ENCODE measurements at regions not wholly inside any gene's neighbourhood (a gene's known extent, or its start where the extent isn't known, plus 50 kb on each side); places are given as distances from the start of the nearest gene placed in this dataset.

- Histone ChIP-seq H3K4me1 (ENCODE audit: insufficient read depth, low read length) (peaks cover 17% of the 10 kb centered on the region), H3K4me3 (ENCODE audit: low read length) (no peak overlapping the region), H2AFZ (ENCODE audit: low read depth, low read length) (no peak overlapping the region), H3K27me3 (ENCODE audit: insufficient read depth, low read length) (no peaks in the 10 kb centered on the region), H3K9me3 (ENCODE audit: low read length) (no peaks in the 10 kb centered on the region), H3K36me3 (ENCODE audit: insufficient read depth, low read length) (no peaks in the 10 kb centered on the region)
Measured at GRCh38 chr3:110583373-110583935, 488.2 kb upstream of the NECTIN3 start.

- Histone ChIP-seq H3K27me3 (ENCODE audit: insufficient read depth, low read length) (no peaks in the 10 kb centered on the region), H2AFZ (ENCODE audit: low read depth, low read length) (no peak overlapping the region), H3K36me3 (ENCODE audit: insufficient read depth, low read length) (no peaks in the 10 kb centered on the region), H3K9me3 (ENCODE audit: low read length) (no peaks in the 10 kb centered on the region), H3K4me1 (ENCODE audit: insufficient read depth, low read length) (no peaks in the 10 kb centered on the region), H3K4me3 (ENCODE audit: low read length) (no peak overlapping the region)
Measured at GRCh38 chr3:110588906-110589305, 482.7 kb upstream of the NECTIN3 start.

GRCh38 chr3:110589341-110589740 is 482.3 kb upstream of the NECTIN3 start:
- H3K4me1 ChIP-seq (ENCODE audit: insufficient read depth, low read length): no peaks in the 10 kb centered on the region
- no peaks in the 10 kb centered on the region for H3K9me3 ChIP-seq (ENCODE audit: low read length)

GRCh38 chr3:110593749-110594148 is 477.9 kb upstream of the NECTIN3 start:
- H2AFZ ChIP-seq (ENCODE audit: low read depth, low read length): no peak overlapping the region
- no peaks in the 10 kb centered on the region for H3K36me3 ChIP-seq (ENCODE audit: insufficient read depth, low read length)
- no peak overlapping the region for H3K4me3 ChIP-seq (ENCODE audit: low read length)
- no peaks in the 10 kb centered on the region for H3K27me3 ChIP-seq (ENCODE audit: insufficient read depth, low read length)
- no peaks in the 10 kb centered on the region for H3K9me3 ChIP-seq (ENCODE audit: low read length)
- no peaks in the 10 kb centered on the region for H3K4me1 ChIP-seq (ENCODE audit: insufficient read depth, low read length)

More at GRCh38 chr3:110589341-110589740, 482.3 kb upstream of the NECTIN3 start:
- no peak overlapping the region for H3K4me3 ChIP-seq (ENCODE audit: low read length)
- H3K27me3 ChIP-seq (ENCODE audit: insufficient read depth, low read length): no peaks in the 10 kb centered on the region
- H2AFZ ChIP-seq (ENCODE audit: low read depth, low read length): no peak overlapping the region
- no peaks in the 10 kb centered on the region for H3K36me3 ChIP-seq (ENCODE audit: insufficient read depth, low read length)

- no peaks in the 10 kb centered on the region for H3K9me3 ChIP-seq (ENCODE audit: low read length)
- H3K4me1 ChIP-seq (ENCODE audit: insufficient read depth, low read length): peaks cover 3% of the 10 kb centered on the region
- H3K27me3 ChIP-seq (ENCODE audit: insufficient read depth, low read length): no peaks in the 10 kb centered on the region
- no peak overlapping the region for H3K4me3 ChIP-seq (ENCODE audit: low read length)
- H3K36me3 ChIP-seq (ENCODE audit: insufficient read depth, low read length): no peaks in the 10 kb centered on the region
- H2AFZ ChIP-seq (ENCODE audit: low read depth, low read length): no peak overlapping the region
Measured at GRCh38 chr3:110598847-110599490, 472.6 kb upstream of the NECTIN3 start.

GRCh38 chr3:110608566-110608965 is 463.1 kb upstream of the NECTIN3 start:
- H3K27me3 ChIP-seq (ENCODE audit: insufficient read depth, low read length): no peaks in the 10 kb centered on the region

GRCh38 chr3:110612045-110612444 is 459.6 kb upstream of the NECTIN3 start:
- H2AFZ ChIP-seq (ENCODE audit: low read depth, low read length): no peak overlapping the region
- no peak overlapping the region for H3K4me3 ChIP-seq (ENCODE audit: low read length)
- no peaks in the 10 kb centered on the region for H3K9me3 ChIP-seq (ENCODE audit: low read length)

More at GRCh38 chr3:110608566-110608965, 463.1 kb upstream of the NECTIN3 start:
- Histone ChIP-seq H3K4me1 (ENCODE audit: insufficient read depth, low read length) (no peaks in the 10 kb centered on the region), H2AFZ (ENCODE audit: low read depth, low read length) (no peak overlapping the region), H3K9me3 (ENCODE audit: low read length) (no peaks in the 10 kb centered on the region), H3K36me3 (ENCODE audit: insufficient read depth, low read length) (no peaks in the 10 kb centered on the region), H3K4me3 (ENCODE audit: low read length) (no peak overlapping the region)

GRCh38 chr3:110614186-110614585 is 457.4 kb upstream of the NECTIN3 start:
- Histone ChIP-seq H3K36me3 (ENCODE audit: insufficient read depth, low read length) (no peaks in the 10 kb centered on the region), H3K4me3 (ENCODE audit: low read length) (no peak overlapping the region), H3K9me3 (ENCODE audit: low read length) (no peaks in the 10 kb centered on the region), H3K27me3 (ENCODE audit: insufficient read depth, low read length) (no peaks in the 10 kb centered on the region), H2AFZ (ENCODE audit: low read depth, low read length) (no peak overlapping the region), H3K4me1 (ENCODE audit: insufficient read depth, low read length) (no peaks in the 10 kb centered on the region)

More at GRCh38 chr3:110612045-110612444, 459.6 kb upstream of the NECTIN3 start:
- Histone ChIP-seq H3K27me3 (ENCODE audit: insufficient read depth, low read length) (no peaks in the 10 kb centered on the region), H3K4me1 (ENCODE audit: insufficient read depth, low read length) (no peaks in the 10 kb centered on the region), H3K36me3 (ENCODE audit: insufficient read depth, low read length) (no peaks in the 10 kb centered on the region)

- Histone ChIP-seq H3K36me3 (ENCODE audit: insufficient read depth, low read length) (no peaks in the 10 kb centered on the region), H3K4me1 (ENCODE audit: insufficient read depth, low read length) (no peaks in the 10 kb centered on the region), H3K4me3 (ENCODE audit: low read length) (no peak overlapping the region), H2AFZ (ENCODE audit: low read depth, low read length) (no peak overlapping the region), H3K27me3 (ENCODE audit: insufficient read depth, low read length) (no peaks in the 10 kb centered on the region), H3K9me3 (ENCODE audit: low read length) (no peaks in the 10 kb centered on the region)
Measured at GRCh38 chr3:110615454-110615853, 456.2 kb upstream of the NECTIN3 start.

GRCh38 chr3:110618512-110619226 is 452.9 kb upstream of the NECTIN3 start:
- H3K4me3 ChIP-seq (ENCODE audit: low read length): no peak overlapping the region
- H2AFZ ChIP-seq (ENCODE audit: low read depth, low read length): no peak overlapping the region
- H3K9me3 ChIP-seq (ENCODE audit: low read length): no peaks in the 10 kb centered on the region
- H3K36me3 ChIP-seq (ENCODE audit: insufficient read depth, low read length): no peaks in the 10 kb centered on the region
- no peaks in the 10 kb centered on the region for H3K4me1 ChIP-seq (ENCODE audit: insufficient read depth, low read length)
- H3K27me3 ChIP-seq (ENCODE audit: insufficient read depth, low read length): no peaks in the 10 kb centered on the region

GRCh38 chr3:110620118-110620517 is 451.5 kb upstream of the NECTIN3 start:
- H3K36me3 ChIP-seq (ENCODE audit: insufficient read depth, low read length): no peaks in the 10 kb centered on the region
- H3K27me3 ChIP-seq (ENCODE audit: insufficient read depth, low read length): no peaks in the 10 kb centered on the region
- no peaks in the 10 kb centered on the region for H3K4me1 ChIP-seq (ENCODE audit: insufficient read depth, low read length)
- H3K9me3 ChIP-seq (ENCODE audit: low read length): no peaks in the 10 kb centered on the region
- H2AFZ ChIP-seq (ENCODE audit: low read depth, low read length): no peak overlapping the region
- H3K4me3 ChIP-seq (ENCODE audit: low read length): no peak overlapping the region

- Histone ChIP-seq H3K9me3 (ENCODE audit: low read length) (no peaks in the 10 kb centered on the region), H3K4me1 (ENCODE audit: insufficient read depth, low read length) (no peaks in the 10 kb centered on the region), H2AFZ (ENCODE audit: low read depth, low read length) (no peak overlapping the region), H3K27me3 (ENCODE audit: insufficient read depth, low read length) (no peaks in the 10 kb centered on the region), H3K4me3 (ENCODE audit: low read length) (no peak overlapping the region), H3K36me3 (ENCODE audit: insufficient read depth, low read length) (no peaks in the 10 kb centered on the region)
Measured at GRCh38 chr3:110623571-110623970, 448.0 kb upstream of the NECTIN3 start.

GRCh38 chr3:110624576-110624975 is 447.0 kb upstream of the NECTIN3 start:
- H3K36me3 ChIP-seq (ENCODE audit: insufficient read depth, low read length): no peaks in the 10 kb centered on the region
- no peak overlapping the region for H3K4me3 ChIP-seq (ENCODE audit: low read length)
- no peaks in the 10 kb centered on the region for H3K9me3 ChIP-seq (ENCODE audit: low read length)
- no peaks in the 10 kb centered on the region for H3K4me1 ChIP-seq (ENCODE audit: insufficient read depth, low read length)
- H2AFZ ChIP-seq (ENCODE audit: low read depth, low read length): no peak overlapping the region
- no peaks in the 10 kb centered on the region for H3K27me3 ChIP-seq (ENCODE audit: insufficient read depth, low read length)
